KOPT-K1 (cell line): ENCODE measurements at regions not wholly inside any gene's neighbourhood (a gene's known extent, or its start where the extent isn't known, plus 50 kb on each side); places are given as distances from the start of the nearest gene placed in this dataset.

Experiments used
- H3K27ac ChIP-seq: fragments of 200-600 bp; sonication (generic); 2 replicates; pipeline ENCODE4 v1.5.1; 2016; ENCODE audit warnings: antibody characterized with exemption, mild to moderate bottlenecking, low read depth, low read length; ENCODE audit not compliant: poor library complexity, severe bottlenecking
- H3K36me3 ChIP-seq: fragments of 200-600 bp; sonication (generic); 2 replicates; pipeline ENCODE4 v1.5.1; 2017; ENCODE audit warnings: antibody characterized with exemption, mild to moderate bottlenecking, low read length, moderate library complexity; ENCODE audit not compliant: insufficient read depth
- H3K9me3 ChIP-seq: fragments of 200-600 bp; sonication (generic); 2 replicates; pipeline ENCODE4 v1.5.1; 2017; ENCODE audit warnings: antibody characterized with exemption, low read length, mild to moderate bottlenecking; ENCODE audit not compliant: insufficient read depth, poor library complexity, severe bottlenecking

GRCh38 chr13:40169476-40169875, 497.0 kb downstream of the FOXO1 start:
- no peaks in the 10 kb centered on the region for H3K9me3 ChIP-seq
- H3K27ac ChIP-seq, result no peak overlapping the region
- no peaks in the 10 kb centered on the region for H3K36me3 ChIP-seq

GRCh38 chr13:40170091-40170490, 496.4 kb downstream of the FOXO1 start:
- Histone ChIP-seq H3K27ac (no peak overlapping the region), H3K9me3 (no peaks in the 10 kb centered on the region), H3K36me3 (no peaks in the 10 kb centered on the region)

- Histone ChIP-seq H3K9me3 (no peaks in the 10 kb centered on the region), H3K36me3 (no peaks in the 10 kb centered on the region), H3K27ac (no peak overlapping the region)
Observed at GRCh38 chr13:40170982-40171381, 495.5 kb downstream of the FOXO1 start.

- H3K9me3 ChIP-seq, result no peaks in the 10 kb centered on the region
- no peaks in the 10 kb centered on the region for H3K36me3 ChIP-seq
- no peak overlapping the region for H3K27ac ChIP-seq
Observed at GRCh38 chr13:40171566-40171965, 494.9 kb downstream of the FOXO1 start.

- Histone ChIP-seq H3K9me3 (no peaks in the 10 kb centered on the region), H3K36me3 (no peaks in the 10 kb centered on the region), H3K27ac (no peak overlapping the region)
Observed at GRCh38 chr13:40172149-40172591, 494.3 kb downstream of the FOXO1 start.

- Histone ChIP-seq H3K9me3 (no peaks in the 10 kb centered on the region), H3K27ac (no peak overlapping the region), H3K36me3 (no peaks in the 10 kb centered on the region)
Observed at GRCh38 chr13:40172878-40173277, 493.6 kb downstream of the FOXO1 start.

- Histone ChIP-seq H3K9me3 (no peaks in the 10 kb centered on the region), H3K27ac (no peak overlapping the region), H3K36me3 (no peaks in the 10 kb centered on the region)
Observed at GRCh38 chr13:40175639-40176038, 490.8 kb downstream of the FOXO1 start.

- Histone ChIP-seq H3K27ac (no peak overlapping the region), H3K36me3 (no peaks in the 10 kb centered on the region), H3K9me3 (no peaks in the 10 kb centered on the region)
Observed at GRCh38 chr13:40176242-40176641, 490.2 kb downstream of the FOXO1 start.

GRCh38 chr13:40178130-40178529, 488.3 kb downstream of the FOXO1 start:
- H3K27ac ChIP-seq, result no peak overlapping the region
- no peaks in the 10 kb centered on the region for H3K36me3 ChIP-seq
- no peaks in the 10 kb centered on the region for H3K9me3 ChIP-seq

- Histone ChIP-seq H3K9me3 (no peaks in the 10 kb centered on the region), H3K27ac (no peak overlapping the region), H3K36me3 (no peaks in the 10 kb centered on the region)
Observed at GRCh38 chr13:40179445-40180281, 486.8 kb downstream of the FOXO1 start.

GRCh38 chr13:40180776-40181175, 485.7 kb downstream of the FOXO1 start:
- Histone ChIP-seq H3K27ac (no peak overlapping the region), H3K36me3 (no peaks in the 10 kb centered on the region), H3K9me3 (no peaks in the 10 kb centered on the region)

GRCh38 chr13:40181203-40181845, 485.1 kb downstream of the FOXO1 start:
- H3K36me3 ChIP-seq, result no peaks in the 10 kb centered on the region
- H3K9me3 ChIP-seq, result no peaks in the 10 kb centered on the region
- no peak overlapping the region for H3K27ac ChIP-seq

- Histone ChIP-seq H3K9me3 (no peaks in the 10 kb centered on the region), H3K36me3 (no peaks in the 10 kb centered on the region), H3K27ac (no peak overlapping the region)
Observed at GRCh38 chr13:40182591-40182990, 483.9 kb downstream of the FOXO1 start.

GRCh38 chr13:40185414-40185813, 481.0 kb downstream of the FOXO1 start:
- no peaks in the 10 kb centered on the region for H3K9me3 ChIP-seq
- no peak overlapping the region for H3K27ac ChIP-seq
- no peaks in the 10 kb centered on the region for H3K36me3 ChIP-seq

- H3K36me3 ChIP-seq, result no peaks in the 10 kb centered on the region
- no peaks in the 10 kb centered on the region for H3K9me3 ChIP-seq
- H3K27ac ChIP-seq, result no peak overlapping the region
Observed at GRCh38 chr13:40186041-40186440, 480.4 kb downstream of the FOXO1 start.
